ENCODE measurements at regions not wholly inside any gene's neighbourhood (a gene's known extent, or its start where the extent isn't known, plus 50 kb on each side); places are given as distances from the start of the nearest gene placed in this dataset.

GRCh38 chr4:132818091-132818490 is 331.0 kb upstream of the PCDH10 start:
- Histone ChIP-seq H3K4me3 (no peak overlapping the region), H3K9ac (ENCODE audit: insufficient read length) (no peak overlapping the region), H3K9me3 (ENCODE audit: low read depth, low read length) (no peaks in the 10 kb centered on the region), H3K27ac (no peak overlapping the region), H3K36me3 (ENCODE audit: insufficient read depth, low read length) (no peaks in the 10 kb centered on the region)
- no peak for DNase-seq (ENCODE audit: low read depth, low spot score)
- TF ChIP-seq FOXP2 (optimal IDR thresholded peaks at IDR 0.05; ENCODE audit: control extremely low read depth, extremely low read length, insufficient read depth) (no peak), EZH2 (IDR thresholded peaks at IDR 0.05) (no peak), POLR2AphosphoS5 (IDR thresholded peaks at IDR 0.05; ENCODE audit: borderline replicate concordance, low read depth, low read length) (no peak)

- Histone ChIP-seq H3K36me3 (ENCODE audit: insufficient read depth, low read length) (no peaks in the 10 kb centered on the region), H3K4me3 (no peak overlapping the region), H3K9ac (ENCODE audit: insufficient read length) (no peak overlapping the region), H3K9me3 (ENCODE audit: low read depth, low read length) (no peaks in the 10 kb centered on the region), H3K27ac (no peak overlapping the region; the same call in 1 of the 2 replicates)
- no peak for TF ChIP-seq EZH2 (IDR thresholded peaks at IDR 0.05)
- no peak for TF ChIP-seq POLR2AphosphoS5 (IDR thresholded peaks at IDR 0.05; ENCODE audit: borderline replicate concordance, low read depth, low read length)
- TF ChIP-seq FOXP2 (optimal IDR thresholded peaks at IDR 0.05; ENCODE audit: control extremely low read depth, extremely low read length, insufficient read depth): no peak
- DNase-seq (ENCODE audit: low read depth, low spot score): no peak
Measured at GRCh38 chr4:132823419-132823818, 325.7 kb upstream of the PCDH10 start.

- Histone ChIP-seq H3K9me3 (ENCODE audit: low read depth, low read length) (no peaks in the 10 kb centered on the region), H3K9ac (ENCODE audit: insufficient read length) (no peak overlapping the region), H3K27ac (no peak overlapping the region), H3K4me3 (no peak overlapping the region), H3K36me3 (ENCODE audit: insufficient read depth, low read length) (no peaks in the 10 kb centered on the region)
- no peak for DNase-seq (ENCODE audit: low read depth, low spot score)
- TF ChIP-seq POLR2AphosphoS5 (IDR thresholded peaks at IDR 0.05; ENCODE audit: borderline replicate concordance, low read depth, low read length) (no peak), FOXP2 (optimal IDR thresholded peaks at IDR 0.05; ENCODE audit: control extremely low read depth, extremely low read length, insufficient read depth) (no peak), EZH2 (IDR thresholded peaks at IDR 0.05) (no peak)
Measured at GRCh38 chr4:132824761-132825160, 324.3 kb upstream of the PCDH10 start.

- Histone ChIP-seq H3K9me3 (ENCODE audit: low read depth, low read length) (no peaks in the 10 kb centered on the region), H3K36me3 (ENCODE audit: insufficient read depth, low read length) (no peaks in the 10 kb centered on the region), H3K27ac (no peak overlapping the region), H3K4me3 (no peak overlapping the region), H3K9ac (ENCODE audit: insufficient read length) (no peak overlapping the region)
- no peak for TF ChIP-seq FOXP2 (optimal IDR thresholded peaks at IDR 0.05; ENCODE audit: control extremely low read depth, extremely low read length, insufficient read depth)
- TF ChIP-seq POLR2AphosphoS5 (IDR thresholded peaks at IDR 0.05; ENCODE audit: borderline replicate concordance, low read depth, low read length): no peak
- no peak for TF ChIP-seq EZH2 (IDR thresholded peaks at IDR 0.05)
- DNase-seq (ENCODE audit: low read depth, low spot score): no peak
Measured at GRCh38 chr4:132827522-132827921, 321.6 kb upstream of the PCDH10 start.

GRCh38 chr4:132838244-132838643 is 310.9 kb upstream of the PCDH10 start:
- H3K9me3 ChIP-seq (ENCODE audit: low read depth, low read length): no peaks in the 10 kb centered on the region
- TF ChIP-seq EZH2 (IDR thresholded peaks at IDR 0.05) (no peak), POLR2AphosphoS5 (IDR thresholded peaks at IDR 0.05; ENCODE audit: borderline replicate concordance, low read depth, low read length) (no peak), FOXP2 (optimal IDR thresholded peaks at IDR 0.05; ENCODE audit: control extremely low read depth, extremely low read length, insufficient read depth) (no peak)
- no peak for DNase-seq (ENCODE audit: low read depth, low spot score)
- H3K4me3 ChIP-seq: no peak overlapping the region
- no peaks in the 10 kb centered on the region for H3K36me3 ChIP-seq (ENCODE audit: insufficient read depth, low read length)
- no peak overlapping the region for H3K9ac ChIP-seq (ENCODE audit: insufficient read length)
- H3K27ac ChIP-seq: no peak overlapping the region

- H3K27ac ChIP-seq: no peak overlapping the region
- H3K4me3 ChIP-seq: no peak overlapping the region
Measured at GRCh38 chr4:132839070-132839469, 310.0 kb upstream of the PCDH10 start.

GRCh38 chr4:132859929-132860328 is 289.2 kb upstream of the PCDH10 start:
- Histone ChIP-seq H3K36me3 (ENCODE audit: insufficient read depth, low read length) (no peaks in the 10 kb centered on the region), H3K27ac (no peak overlapping the region), H3K4me3 (no peak overlapping the region), H3K9ac (ENCODE audit: insufficient read length) (no peak overlapping the region), H3K9me3 (ENCODE audit: low read depth, low read length) (no peaks in the 10 kb centered on the region)
- no peak for DNase-seq (ENCODE audit: low read depth, low spot score)
- TF ChIP-seq POLR2AphosphoS5 (IDR thresholded peaks at IDR 0.05; ENCODE audit: borderline replicate concordance, low read depth, low read length): no peak
- no peak for TF ChIP-seq EZH2 (IDR thresholded peaks at IDR 0.05)
- no peak for TF ChIP-seq FOXP2 (optimal IDR thresholded peaks at IDR 0.05; ENCODE audit: control extremely low read depth, extremely low read length, insufficient read depth)

More at GRCh38 chr4:132839070-132839469, 310.0 kb upstream of the PCDH10 start:
- Histone ChIP-seq H3K9ac (ENCODE audit: insufficient read length) (no peak overlapping the region), H3K9me3 (ENCODE audit: low read depth, low read length) (no peaks in the 10 kb centered on the region), H3K36me3 (ENCODE audit: insufficient read depth, low read length) (no peaks in the 10 kb centered on the region)
- DNase-seq (ENCODE audit: low read depth, low spot score): no peak
- no peak for TF ChIP-seq FOXP2 (optimal IDR thresholded peaks at IDR 0.05; ENCODE audit: control extremely low read depth, extremely low read length, insufficient read depth)
- no peak for TF ChIP-seq EZH2 (IDR thresholded peaks at IDR 0.05)
- TF ChIP-seq POLR2AphosphoS5 (IDR thresholded peaks at IDR 0.05; ENCODE audit: borderline replicate concordance, low read depth, low read length): no peak

GRCh38 chr4:132860976-132861375 is 288.1 kb upstream of the PCDH10 start:
- no peak overlapping the region for H3K9ac ChIP-seq (ENCODE audit: insufficient read length)
- DNase-seq (ENCODE audit: low read depth, low spot score): no peak
- no peak for TF ChIP-seq POLR2AphosphoS5 (IDR thresholded peaks at IDR 0.05; ENCODE audit: borderline replicate concordance, low read depth, low read length)
- no peak for TF ChIP-seq EZH2 (IDR thresholded peaks at IDR 0.05)
- no peak for TF ChIP-seq FOXP2 (optimal IDR thresholded peaks at IDR 0.05; ENCODE audit: control extremely low read depth, extremely low read length, insufficient read depth)

GRCh38 chr4:132863619-132864018 is 285.5 kb upstream of the PCDH10 start:
- no peak for DNase-seq (ENCODE audit: low read depth, low spot score)
- no peak overlapping the region for H3K4me3 ChIP-seq
- H3K9me3 ChIP-seq (ENCODE audit: low read depth, low read length): no peaks in the 10 kb centered on the region
- no peak overlapping the region for H3K27ac ChIP-seq
- no peak for TF ChIP-seq POLR2AphosphoS5 (IDR thresholded peaks at IDR 0.05; ENCODE audit: borderline replicate concordance, low read depth, low read length)
- no peak for TF ChIP-seq EZH2 (IDR thresholded peaks at IDR 0.05)
- TF ChIP-seq FOXP2 (optimal IDR thresholded peaks at IDR 0.05; ENCODE audit: control extremely low read depth, extremely low read length, insufficient read depth): no peak
- no peaks in the 10 kb centered on the region for H3K36me3 ChIP-seq (ENCODE audit: insufficient read depth, low read length)
- no peak overlapping the region for H3K9ac ChIP-seq (ENCODE audit: insufficient read length)

More at GRCh38 chr4:132860976-132861375, 288.1 kb upstream of the PCDH10 start:
- Histone ChIP-seq H3K27ac (no peak overlapping the region), H3K4me3 (no peak overlapping the region), H3K36me3 (ENCODE audit: insufficient read depth, low read length) (no peaks in the 10 kb centered on the region), H3K9me3 (ENCODE audit: low read depth, low read length) (no peaks in the 10 kb centered on the region)
